H9 (cell line): ENCODE measurements at regions not wholly inside any gene's neighbourhood (a gene's known extent, or its start where the extent isn't known, plus 50 kb on each side); places are given as distances from the start of the nearest gene placed in this dataset.

Source experiments
- DNase-seq: peaks from one replicate; pipeline ENCODE4 v3.0.0-alpha.2; 2017
- H2AFZ ChIP-seq: one replicate; pipeline ENCODE4 v1.6.1; 2013; ENCODE audit warnings: mild to moderate bottlenecking, low read length, control low read depth, moderate library complexity
- H2AK5ac ChIP-seq: 2 replicates; pipeline ENCODE4 v1.6.1; 2013; ENCODE audit warnings: low read length, control low read depth, mixed read lengths; ENCODE audit not compliant: insufficient read length
- H2BK120ac ChIP-seq: one replicate; pipeline ENCODE4 v1.6.1; 2013; ENCODE audit warnings: low read depth, mild to moderate bottlenecking, low read length, control low read depth, inconsistent platforms; ENCODE audit not compliant: poor library complexity, severe bottlenecking
- H2BK12ac ChIP-seq: 2 replicates; pipeline ENCODE4 v1.6.1; 2013; ENCODE audit warnings: low read length, control low read depth, mixed read lengths, low read depth; ENCODE audit not compliant: insufficient read length
- H2BK15ac ChIP-seq: 2 replicates; pipeline ENCODE4 v1.6.1; 2013; ENCODE audit warnings: low read depth, low read length, control low read depth
- H2BK20ac ChIP-seq: one replicate; pipeline ENCODE4 v1.6.1; 2013; ENCODE audit warnings: low read depth, mild to moderate bottlenecking, low read length, control low read depth, inconsistent platforms; ENCODE audit not compliant: poor library complexity, severe bottlenecking
- H2BK5ac ChIP-seq: 2 replicates; pipeline ENCODE4 v1.6.1; 2013; ENCODE audit warnings: low read length, control low read depth, mixed read lengths; ENCODE audit not compliant: insufficient read length
- H3K14ac ChIP-seq: 2 replicates; pipeline ENCODE4 v1.6.1; 2013; ENCODE audit warnings: low read length, control low read depth; ENCODE audit not compliant: insufficient read depth
- H3K18ac ChIP-seq: 2 replicates; pipeline ENCODE4 v1.6.1; 2013; ENCODE audit warnings: low read depth, mild to moderate bottlenecking, mixed read lengths, low read length, control low read depth; ENCODE audit not compliant: insufficient read length
- H3K23ac ChIP-seq: 2 replicates; pipeline ENCODE4 v1.6.1; 2013; ENCODE audit warnings: low read length, control low read depth, mixed read lengths, low read depth; ENCODE audit not compliant: insufficient read length
- H3K23me2 ChIP-seq: 2 replicates; pipeline ENCODE4 v1.6.1; 2013; ENCODE audit warnings: low read depth, mild to moderate bottlenecking, mixed read lengths, low read length, control low read depth; ENCODE audit not compliant: insufficient read length, poor library complexity, severe bottlenecking
- H3K27ac ChIP-seq: 2 replicates; pipeline ENCODE4 v1.5.1; 2013; ENCODE audit warnings: low read length, control low read depth, mixed read lengths, low read depth; ENCODE audit not compliant: insufficient read length
- H3K27me3 ChIP-seq: 2 replicates; pipeline ENCODE4 v1.6.1; 2013; ENCODE audit warnings: low read length, control low read depth, inconsistent platforms; ENCODE audit not compliant: insufficient read depth
- H3K4ac ChIP-seq: 2 replicates; pipeline ENCODE4 v1.6.1; 2013; ENCODE audit warnings: low read depth, mild to moderate bottlenecking, control low read depth, inconsistent platforms, low read length, moderate library complexity
- H3K4me1 ChIP-seq: 2 replicates; pipeline ENCODE4 v1.6.1; 2013; ENCODE audit warnings: low read length, control low read depth, inconsistent platforms; ENCODE audit not compliant: insufficient read depth
- H3K4me2 ChIP-seq: 2 replicates; pipeline ENCODE4 v1.6.1; 2013; ENCODE audit warnings: low read length, control low read depth, mixed read lengths; ENCODE audit not compliant: insufficient read length, insufficient read depth
- H3K56ac ChIP-seq: 2 replicates; pipeline ENCODE4 v1.6.1; 2013; ENCODE audit warnings: low read depth, mild to moderate bottlenecking, mixed read lengths, low read length, control low read depth; ENCODE audit not compliant: insufficient read length
- H3K79me1 ChIP-seq: 2 replicates; pipeline ENCODE4 v1.6.1; 2013; ENCODE audit warnings: low read depth, mild to moderate bottlenecking, moderate library complexity, low read length, control low read depth, inconsistent platforms; ENCODE audit not compliant: insufficient read depth, poor library complexity, severe bottlenecking
- H3K79me2 ChIP-seq: 2 replicates; pipeline ENCODE4 v1.6.1; 2013; ENCODE audit warnings: low read length, control low read depth, inconsistent platforms; ENCODE audit not compliant: insufficient read depth
- H3K9ac ChIP-seq: 2 replicates; pipeline ENCODE4 v1.6.1; 2013; ENCODE audit warnings: low read length, control low read depth, mixed read lengths; ENCODE audit not compliant: insufficient read length; ENCODE audit errors: extremely low read depth
- H3K9me3 ChIP-seq: one replicate; pipeline ENCODE4 v1.6.1; 2013; ENCODE audit warnings: low read depth, low read length, inconsistent platforms; ENCODE audit not compliant: control insufficient read depth
- H3T11ph ChIP-seq: one replicate; pipeline ENCODE4 v1.6.1; 2013; ENCODE audit warnings: mild to moderate bottlenecking, low read length, control low read depth, inconsistent platforms
- H4K20me1 ChIP-seq: one replicate; pipeline ENCODE4 v1.6.1; 2013; ENCODE audit not compliant: control insufficient read depth, insufficient read length, insufficient read depth
- H4K5ac ChIP-seq: 2 replicates; pipeline ENCODE4 v1.6.1; 2013; ENCODE audit warnings: low read depth, mild to moderate bottlenecking, mixed read lengths, low read length, control low read depth; ENCODE audit not compliant: insufficient read length
- H4K8ac ChIP-seq: replicated peaks from 2 replicates; pipeline ENCODE4 v1.6.1; 2013; ENCODE audit warnings: low read length, control low read depth, mixed read lengths, low read depth; ENCODE audit not compliant: insufficient read length
- H4K91ac ChIP-seq: 2 replicates; pipeline ENCODE4 v1.6.1; 2013; ENCODE audit warnings: low read depth, mild to moderate bottlenecking, moderate library complexity, mixed read lengths, low read length, control low read depth; ENCODE audit not compliant: insufficient read length
- H3K27ac Mint-ChIP-seq, 3 experiments: 2 replicates in 2 of 3; 3 replicates in 1 of 3; pipeline ENCODE4 v1.8.0; 2020 to 2021; ENCODE audit warnings: mixed read lengths in 3 of 3, mild to moderate bottlenecking in 1 of 3, moderate library complexity in 1 of 3
- H3K27me3 Mint-ChIP-seq: 2 replicates; pipeline ENCODE4 v1.8.0; 2021; ENCODE audit warnings: low read depth, mild to moderate bottlenecking, moderate library complexity, mixed read lengths
- H3K36me3 Mint-ChIP-seq, 3 experiments: 2 replicates in 2 of 3; 3 replicates in 1 of 3; pipeline ENCODE4 v1.8.0; 2020 to 2021; ENCODE audit warnings: low read depth in 3 of 3, mixed read lengths in 3 of 3; ENCODE audit not compliant: insufficient read depth in 1 of 3
- H3K4me1 Mint-ChIP-seq, 2 experiments: 2 replicates each; pipeline ENCODE4 v1.8.0; 2020; ENCODE audit warnings: mixed read lengths in 2 of 2
- H3K4me3 Mint-ChIP-seq, 2 experiments: 2 replicates in 1 of 2; 3 replicates in 1 of 2; pipeline ENCODE4 v1.8.0; 2020 to 2021; ENCODE audit warnings: mild to moderate bottlenecking in 2 of 2, mixed read lengths in 2 of 2, moderate library complexity in 1 of 2
- H3K9me3 Mint-ChIP-seq, 2 experiments: 2 replicates in 1 of 2; 3 replicates in 1 of 2; pipeline ENCODE4 v1.8.0; 2020; ENCODE audit warnings: mild to moderate bottlenecking in 2 of 2, mixed read lengths in 2 of 2, moderate library complexity in 1 of 2
- CTCF ChIP-seq: fragments of 200-600 bp; sonication (generic); conservative IDR thresholded peaks from 3 replicates; pipeline ENCODE4 v1.8.0; 2021; ENCODE audit warnings: antibody characterized with exemption, mild to moderate bottlenecking
- WGBS: extraction: QIAGEN DNeasy Blood & Tissue Kit; methylation state at CpG from one replicate; pipeline ENCODE4 v1.1.7; 2013; ENCODE audit warnings: missing lambda C conversion rate, low lambda C conversion rate, mixed read lengths; ENCODE audit not compliant: insufficient read length; ENCODE audit errors: extremely low coverage; 5-methylcytosine and 5-hydroxymethylcytosine counted together

GRCh38 chr14:65346895-65347294 is 65.6 kb upstream of the FUT8 start:
- H3K4me3 Mint-ChIP-seq: no peak overlapping the region

More at GRCh38 chr14:65346895-65347294, 65.6 kb upstream of the FUT8 start:
- H2BK15ac ChIP-seq: no peak overlapping the region
- H4K8ac ChIP-seq: no peak overlapping the region
- no peak for TF ChIP-seq CTCF
- no peaks in the 10 kb centered on the region for H3K27me3 ChIP-seq
- Mint-ChIP-seq H3K36me3 (no peaks in the 10 kb centered on the region), H3K9me3 (no peaks in the 10 kb centered on the region), H3K4me1 (peaks cover 6 to 7% of the 10 kb centered on the region in 2 experiments; a peak in 3 of 4 replicates), H3K27me3 (peaks cover 31% of the 10 kb centered on the region), H3K27ac (no peak overlapping the region)
- no peak overlapping the region for H2AFZ ChIP-seq
- no peak overlapping the region for H2AK5ac ChIP-seq
- no peak overlapping the region for H3K27ac ChIP-seq
- H3K56ac ChIP-seq: no peak overlapping the region
- no peak for DNase-seq
- H2BK5ac ChIP-seq: no peak overlapping the region
- H3K9ac ChIP-seq: no peak overlapping the region
- no peaks in the 10 kb centered on the region for H3K79me2 ChIP-seq
- no peak overlapping the region for H4K91ac ChIP-seq
- H3K9me3 ChIP-seq: no peaks in the 10 kb centered on the region
- no peak overlapping the region for H3K23ac ChIP-seq
- H3K4ac ChIP-seq: no peak overlapping the region
- no peaks in the 10 kb centered on the region for H4K20me1 ChIP-seq
- H2BK20ac ChIP-seq: no peak overlapping the region
- H3K79me1 ChIP-seq: no peaks in the 10 kb centered on the region
- H3T11ph ChIP-seq: no peak overlapping the region
- no CpG with 5 or more reads among the region's 5 CpGs for WGBS
- no peak overlapping the region for H3K14ac ChIP-seq
- H2BK120ac ChIP-seq: no peak overlapping the region
- H3K18ac ChIP-seq: no peak overlapping the region
- no peaks in the 10 kb centered on the region for H3K4me1 ChIP-seq
- H3K23me2 ChIP-seq: no peaks in the 10 kb centered on the region
- H3K4me2 ChIP-seq: no peak overlapping the region
- no peak overlapping the region for H2BK12ac ChIP-seq
- no peak overlapping the region for H4K5ac ChIP-seq
